Choroid plexus epithelial cell (primary cell): ENCODE measurements at regions not wholly inside any gene's neighbourhood (a gene's known extent, or its start where the extent isn't known, plus 50 kb on each side); places are given as distances from the start of the nearest gene placed in this dataset.

ENCODE experiments used
- DNase-seq: peaks from one replicate; pipeline ENCODE4 v3.0.0-alpha.2; 2010; ENCODE audit warnings: low read depth
- H3K4me3 ChIP-seq: 2 replicates; pipeline ENCODE4 v1.5.1; 2011; ENCODE audit warnings: low read depth, mild to moderate bottlenecking, control low read depth, low read length, moderate library complexity
- TF ChIP-seq, protein P1 (sequence below): conservative IDR thresholded peaks from 2 replicates; pipeline ENCODE4 v1.5.1; 2011; ENCODE audit warnings: low read depth, mild to moderate bottlenecking, control low read depth, inconsistent platforms, low read length, moderate library complexity

DNA sequence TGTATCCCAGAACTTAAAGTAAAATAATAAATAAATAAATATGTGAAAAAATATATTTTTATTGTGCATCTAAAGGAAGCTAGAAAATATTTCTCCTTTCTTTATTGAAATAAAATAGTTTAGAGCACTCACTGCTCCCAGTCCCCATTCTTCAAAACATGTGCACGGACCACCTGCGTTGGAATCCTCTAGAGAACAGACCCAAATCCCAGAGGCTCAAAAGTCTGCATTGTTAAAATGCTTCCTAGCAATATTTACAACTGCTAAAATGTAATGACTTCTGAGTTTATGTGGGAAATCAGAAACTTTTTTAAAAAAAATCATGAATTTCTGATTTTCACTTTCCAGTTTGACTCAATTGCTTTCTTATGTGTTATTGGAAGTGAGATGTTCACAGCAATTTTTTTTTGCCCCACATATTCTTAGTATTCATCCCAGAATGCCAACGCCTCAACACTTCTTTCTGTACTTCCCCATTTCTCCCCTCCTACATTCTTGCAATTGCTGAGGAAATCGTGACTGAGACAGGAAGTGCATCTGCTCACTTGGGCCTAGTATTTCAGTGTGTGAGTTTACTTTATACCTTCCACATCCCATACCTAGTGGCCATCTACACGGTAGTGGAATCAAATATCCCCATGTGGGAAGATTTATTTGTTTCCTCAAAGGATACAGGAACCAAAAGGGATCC is 116.0 kb upstream of the FLRT2 start:
- H3K4me3 ChIP-seq: no peak overlapping the region
- TF ChIP-seq, protein P1, sequence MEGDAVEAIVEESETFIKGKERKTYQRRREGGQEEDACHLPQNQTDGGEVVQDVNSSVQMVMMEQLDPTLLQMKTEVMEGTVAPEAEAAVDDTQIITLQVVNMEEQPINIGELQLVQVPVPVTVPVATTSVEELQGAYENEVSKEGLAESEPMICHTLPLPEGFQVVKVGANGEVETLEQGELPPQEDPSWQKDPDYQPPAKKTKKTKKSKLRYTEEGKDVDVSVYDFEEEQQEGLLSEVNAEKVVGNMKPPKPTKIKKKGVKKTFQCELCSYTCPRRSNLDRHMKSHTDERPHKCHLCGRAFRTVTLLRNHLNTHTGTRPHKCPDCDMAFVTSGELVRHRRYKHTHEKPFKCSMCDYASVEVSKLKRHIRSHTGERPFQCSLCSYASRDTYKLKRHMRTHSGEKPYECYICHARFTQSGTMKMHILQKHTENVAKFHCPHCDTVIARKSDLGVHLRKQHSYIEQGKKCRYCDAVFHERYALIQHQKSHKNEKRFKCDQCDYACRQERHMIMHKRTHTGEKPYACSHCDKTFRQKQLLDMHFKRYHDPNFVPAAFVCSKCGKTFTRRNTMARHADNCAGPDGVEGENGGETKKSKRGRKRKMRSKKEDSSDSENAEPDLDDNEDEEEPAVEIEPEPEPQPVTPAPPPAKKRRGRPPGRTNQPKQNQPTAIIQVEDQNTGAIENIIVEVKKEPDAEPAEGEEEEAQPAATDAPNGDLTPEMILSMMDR: no peak
- peak; percentile 62 for DNase-seq

- TF ChIP-seq, protein P1: peak; percentile 78
- DNase-seq: peak; percentile 99
- no peak overlapping the region for H3K4me3 ChIP-seq
Measured at GRCh38 chr14:85415015-85415712, 114.8 kb upstream of the FLRT2 start.

DNA sequence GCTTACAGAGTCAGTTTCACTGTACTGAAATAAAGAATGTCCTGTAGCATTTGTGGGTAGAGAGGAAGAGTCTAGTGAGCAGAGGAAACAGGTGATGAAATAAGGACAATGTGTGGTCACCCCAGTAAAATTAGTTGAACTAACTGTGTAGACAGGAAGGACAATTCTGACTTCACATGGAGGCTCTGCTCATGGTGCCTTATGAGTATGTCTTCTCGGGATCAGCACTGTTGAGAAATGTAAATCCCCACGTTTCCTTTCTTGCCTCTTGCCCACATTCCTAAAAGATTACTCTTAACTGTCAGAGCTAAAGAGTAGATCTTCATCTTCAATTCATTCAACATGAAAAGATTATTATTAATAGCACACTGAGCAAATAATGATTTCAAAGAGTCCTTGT is 113.2 kb upstream of the FLRT2 start:
- H3K4me3 ChIP-seq: no peak overlapping the region
- TF ChIP-seq, protein P1: no peak
- DNase-seq: peak; percentile 87

DNA sequence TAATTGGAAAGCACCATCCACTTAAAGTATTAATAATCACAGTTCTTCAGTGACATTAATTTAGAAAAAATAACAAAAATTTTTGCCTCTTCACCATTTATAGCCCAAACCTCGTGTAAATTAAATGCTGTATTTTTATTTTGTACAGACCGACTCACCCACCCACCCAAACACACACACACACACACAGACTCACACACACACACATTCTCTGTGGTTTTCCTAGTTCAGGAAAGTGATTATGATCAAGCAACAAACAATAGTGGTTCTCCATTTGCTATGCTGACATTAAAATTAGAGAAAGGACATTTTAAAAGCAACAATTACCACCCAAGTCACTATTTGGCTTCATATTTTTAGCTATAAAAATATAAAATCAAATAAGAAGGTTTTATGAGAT is 112.5 kb upstream of the FLRT2 start:
- H3K4me3 ChIP-seq: no peak overlapping the region
- TF ChIP-seq, protein P1: no peak
- DNase-seq: no peak

DNA sequence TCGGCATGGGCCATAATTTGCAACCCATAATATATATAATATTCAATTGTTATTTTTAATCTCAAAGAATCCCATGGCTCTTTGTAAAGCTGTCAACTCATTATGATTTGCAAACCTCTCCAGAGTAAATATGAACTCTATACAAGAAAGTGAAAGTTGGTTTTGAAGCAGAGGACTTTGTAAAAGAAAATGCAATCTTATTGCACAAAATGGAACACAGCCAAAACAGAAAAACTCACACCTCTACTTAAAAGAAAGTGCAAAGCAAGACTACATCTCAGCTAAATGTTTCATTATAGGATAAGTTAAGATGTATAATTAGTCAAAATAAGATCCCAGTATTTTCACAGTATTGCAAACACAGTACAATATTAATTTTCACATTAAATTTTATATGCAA is 111.2 kb upstream of the FLRT2 start:
- TF ChIP-seq, protein P1: no peak
- DNase-seq: peak; percentile 58
- no peak overlapping the region for H3K4me3 ChIP-seq

DNA sequence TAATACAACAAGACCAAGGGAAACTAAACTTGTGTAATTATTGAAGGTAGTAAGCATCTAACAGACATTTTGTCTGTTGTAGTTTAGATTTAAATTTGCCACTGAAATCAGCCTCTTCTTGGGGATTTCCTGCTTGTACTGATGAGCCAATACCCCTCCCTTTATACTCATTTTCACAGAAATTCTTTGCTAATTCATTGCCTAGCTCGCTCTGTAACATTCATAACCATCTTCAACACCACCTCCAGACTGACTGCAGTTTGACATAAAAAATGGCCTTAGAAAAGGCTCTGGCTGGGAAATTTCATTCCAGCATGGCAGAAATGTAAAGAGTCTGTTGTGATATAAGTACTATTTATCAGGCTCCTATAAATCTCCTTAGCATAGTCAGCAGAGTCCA is 109.7 kb upstream of the FLRT2 start:
- TF ChIP-seq, protein P1: no peak

GRCh38 chr14:85420707-85421106 is 109.2 kb upstream of the FLRT2 start:
- TF ChIP-seq, protein P1: no peak
- no peak for DNase-seq
- H3K4me3 ChIP-seq: no peak overlapping the region

More for the DNA sequence above, 109.7 kb upstream of the FLRT2 start:
- H3K4me3 ChIP-seq: no peak overlapping the region
- no peak for DNase-seq
